GM12878 (cell line): ENCODE measurements at regions not wholly inside any gene's neighbourhood (a gene's known extent, or its start where the extent isn't known, plus 50 kb on each side); places are given as distances from the start of the nearest gene placed in this dataset.

Source experiments
- ATF2 ChIP-seq: IDR thresholded peaks from 2 replicates; pipeline ENCODE4 v1.6.1; 2012; ENCODE audit warnings: low read length, inconsistent platforms
- CBX5 ChIP-seq: sonication (generic); IDR thresholded peaks from 2 replicates; pipeline ENCODE4 v1.6.1; 2016; ENCODE audit warnings: low read depth, moderate library complexity, mild to moderate bottlenecking, inconsistent platforms
- CTCF ChIP-seq, 3 experiments: IDR thresholded peaks in 2 of 3; conservative IDR thresholded peaks in 1 of 3; 2 replicates each; pipeline ENCODE4 v1.5.1; 2011; ENCODE audit warnings: low read depth in 3 of 3, low read length in 3 of 3, mild to moderate bottlenecking in 3 of 3, control low read depth in 2 of 3, moderate library complexity in 2 of 3, inconsistent platforms in 1 of 3, mixed read lengths in 1 of 3; ENCODE audit not compliant: control insufficient read depth in 2 of 3, insufficient read depth in 1 of 3; ENCODE audit errors: extremely low read depth in 1 of 3
- EZH2 ChIP-seq: IDR thresholded peaks from 2 replicates; pipeline ENCODE4 v1.6.1; 2012; ENCODE audit warnings: low read depth, mild to moderate bottlenecking, control low read depth, inconsistent platforms, low read length, borderline replicate concordance; ENCODE audit not compliant: control insufficient read depth
- MAX ChIP-seq: IDR thresholded peaks from 2 replicates; pipeline ENCODE4 v1.6.1; 2012; ENCODE audit warnings: low read depth, low read length, improper control_type of control experiment
- PRDM15 ChIP-seq: fragments of 450-650 bp; formaldehyde crosslinking; IDR thresholded peaks from 2 replicates; pipeline ENCODE4 v1.4.0; 2020; ENCODE audit warnings: mild to moderate bottlenecking, moderate library complexity
- REST ChIP-seq: IDR thresholded peaks from 2 replicates; pipeline ENCODE4 v1.6.1; 2012; ENCODE audit warnings: mild to moderate bottlenecking, low read depth, low read length
- SIN3A ChIP-seq: IDR thresholded peaks from 2 replicates; pipeline ENCODE4 v1.6.1; 2012; ENCODE audit warnings: low read depth, low read length, improper control_type of control experiment
- SMC3 ChIP-seq: IDR thresholded peaks from 2 replicates; pipeline ENCODE4 v1.6.1; 2011; ENCODE audit warnings: low read length, improper control_type of control experiment, borderline replicate concordance
- SUZ12 ChIP-seq: fragments of 200-600 bp; sonication (generic); IDR thresholded peaks from one replicate; pipeline ENCODE4 v1.6.1; 2018; ENCODE audit warnings: antibody characterized with exemption, mild to moderate bottlenecking; ENCODE audit not compliant: unreplicated experiment
- ZNF592 ChIP-seq: fragments of 450-650 bp; IDR thresholded peaks from 2 replicates; pipeline ENCODE4 v1.6.1; 2017; ENCODE audit warnings: mild to moderate bottlenecking, moderate library complexity
- ZNF622 ChIP-seq: fragments of 450-650 bp; IDR thresholded peaks from 2 replicates; pipeline ENCODE4 v1.6.1; 2017; ENCODE audit warnings: mild to moderate bottlenecking, inconsistent platforms

- TF ChIP-seq EZH2 (no peak), ZNF592 (no peak), CTCF (IDR thresholded peaks at IDR 0.05 in 2 of 3, conservative IDR thresholded peaks at IDR 0.05 in 1 of 3; ENCODE audit: control insufficient read depth in 2 of 3, extremely low read depth in 1 of 3, insufficient read depth in 1 of 3, low read depth in 3 of 3, low read length in 3 of 3) (no peak), CBX5 (no peak), REST (no peak), MAX (no peak), ATF2 (no peak), ZNF622 (no peak), PRDM15 (no peak), SUZ12 (no peak), SIN3A (no peak), SMC3 (no peak)
Observed at GRCh38 chr5:3656803-3657202, 61.2 kb downstream of the IRX1 start.
